Panc1 (cell line): ENCODE measurements at regions not wholly inside any gene's neighbourhood (a gene's known extent, or its start where the extent isn't known, plus 50 kb on each side); places are given as distances from the start of the nearest gene placed in this dataset.

Experiments used
- POLR2AphosphoS5 ChIP-seq: IDR thresholded peaks from 2 replicates; pipeline ENCODE4 v1.6.1; 2012; ENCODE audit warnings: mild to moderate bottlenecking, low read depth, low read length, moderate library complexity
- TCF7L2 ChIP-seq: IDR thresholded peaks from 2 replicates; pipeline ENCODE4 v1.6.1; 2011; ENCODE audit warnings: mild to moderate bottlenecking, low read depth, low read length, inconsistent platforms
- TF ChIP-seq, protein P1 (sequence below): fragments of 450-650 bp; IDR thresholded peaks from 2 replicates; pipeline ENCODE4 v1.5.1; 2017; ENCODE audit warnings: mild to moderate bottlenecking
- TF ChIP-seq, protein P2 (sequence below), 2 experiments: IDR thresholded peaks; 2 replicates each; pipeline ENCODE4 v1.6.1; 2011 to 2012; ENCODE audit warnings: low read depth in 2 of 2, control low read depth in 1 of 2, low read length in 1 of 2, mild to moderate bottlenecking in 1 of 2, moderate library complexity in 1 of 2; ENCODE audit not compliant: insufficient read depth in 1 of 2

DNA sequence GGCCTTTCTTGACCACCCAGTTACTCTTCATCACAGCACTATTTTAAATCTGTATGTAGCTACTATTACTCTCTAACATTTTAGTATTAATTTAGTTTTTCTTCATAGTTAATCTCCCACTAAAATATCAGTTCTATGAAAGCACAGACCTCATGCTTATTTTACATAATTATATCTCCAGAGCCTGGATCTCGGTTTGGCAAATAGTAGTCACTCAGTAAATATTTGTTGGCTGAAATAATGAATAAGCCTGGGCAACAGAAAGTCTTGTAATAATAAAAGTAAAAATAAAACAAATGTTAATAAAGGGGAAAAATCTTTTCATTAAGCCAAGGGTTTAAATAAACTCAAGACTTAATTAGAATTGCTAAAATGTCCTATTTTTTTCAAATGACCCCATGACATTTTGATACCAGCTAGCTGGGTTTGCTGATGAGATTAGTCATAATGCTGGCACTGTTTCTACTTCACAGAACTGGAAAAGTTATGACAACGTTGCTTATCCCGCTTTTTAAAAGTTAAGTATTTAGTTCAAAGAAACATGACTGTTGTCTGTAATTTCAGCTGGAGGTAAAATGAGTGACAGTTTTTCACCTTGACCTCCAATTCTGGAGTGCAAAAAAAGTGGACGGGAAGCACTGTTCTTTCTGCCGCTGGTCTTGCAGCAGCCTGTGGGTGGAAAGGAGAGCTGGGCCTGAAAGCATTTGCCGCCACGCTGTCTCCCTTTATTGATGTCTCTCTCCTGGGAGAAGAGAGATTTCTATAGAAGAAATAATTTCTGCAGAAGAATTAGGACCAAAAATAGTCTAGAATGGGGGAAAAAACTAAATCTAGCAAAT lies 85.2 kb upstream of the SPATA13 start:
- TF ChIP-seq, protein P1, sequence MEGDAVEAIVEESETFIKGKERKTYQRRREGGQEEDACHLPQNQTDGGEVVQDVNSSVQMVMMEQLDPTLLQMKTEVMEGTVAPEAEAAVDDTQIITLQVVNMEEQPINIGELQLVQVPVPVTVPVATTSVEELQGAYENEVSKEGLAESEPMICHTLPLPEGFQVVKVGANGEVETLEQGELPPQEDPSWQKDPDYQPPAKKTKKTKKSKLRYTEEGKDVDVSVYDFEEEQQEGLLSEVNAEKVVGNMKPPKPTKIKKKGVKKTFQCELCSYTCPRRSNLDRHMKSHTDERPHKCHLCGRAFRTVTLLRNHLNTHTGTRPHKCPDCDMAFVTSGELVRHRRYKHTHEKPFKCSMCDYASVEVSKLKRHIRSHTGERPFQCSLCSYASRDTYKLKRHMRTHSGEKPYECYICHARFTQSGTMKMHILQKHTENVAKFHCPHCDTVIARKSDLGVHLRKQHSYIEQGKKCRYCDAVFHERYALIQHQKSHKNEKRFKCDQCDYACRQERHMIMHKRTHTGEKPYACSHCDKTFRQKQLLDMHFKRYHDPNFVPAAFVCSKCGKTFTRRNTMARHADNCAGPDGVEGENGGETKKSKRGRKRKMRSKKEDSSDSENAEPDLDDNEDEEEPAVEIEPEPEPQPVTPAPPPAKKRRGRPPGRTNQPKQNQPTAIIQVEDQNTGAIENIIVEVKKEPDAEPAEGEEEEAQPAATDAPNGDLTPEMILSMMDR = no peak
- TF ChIP-seq, protein P2, sequence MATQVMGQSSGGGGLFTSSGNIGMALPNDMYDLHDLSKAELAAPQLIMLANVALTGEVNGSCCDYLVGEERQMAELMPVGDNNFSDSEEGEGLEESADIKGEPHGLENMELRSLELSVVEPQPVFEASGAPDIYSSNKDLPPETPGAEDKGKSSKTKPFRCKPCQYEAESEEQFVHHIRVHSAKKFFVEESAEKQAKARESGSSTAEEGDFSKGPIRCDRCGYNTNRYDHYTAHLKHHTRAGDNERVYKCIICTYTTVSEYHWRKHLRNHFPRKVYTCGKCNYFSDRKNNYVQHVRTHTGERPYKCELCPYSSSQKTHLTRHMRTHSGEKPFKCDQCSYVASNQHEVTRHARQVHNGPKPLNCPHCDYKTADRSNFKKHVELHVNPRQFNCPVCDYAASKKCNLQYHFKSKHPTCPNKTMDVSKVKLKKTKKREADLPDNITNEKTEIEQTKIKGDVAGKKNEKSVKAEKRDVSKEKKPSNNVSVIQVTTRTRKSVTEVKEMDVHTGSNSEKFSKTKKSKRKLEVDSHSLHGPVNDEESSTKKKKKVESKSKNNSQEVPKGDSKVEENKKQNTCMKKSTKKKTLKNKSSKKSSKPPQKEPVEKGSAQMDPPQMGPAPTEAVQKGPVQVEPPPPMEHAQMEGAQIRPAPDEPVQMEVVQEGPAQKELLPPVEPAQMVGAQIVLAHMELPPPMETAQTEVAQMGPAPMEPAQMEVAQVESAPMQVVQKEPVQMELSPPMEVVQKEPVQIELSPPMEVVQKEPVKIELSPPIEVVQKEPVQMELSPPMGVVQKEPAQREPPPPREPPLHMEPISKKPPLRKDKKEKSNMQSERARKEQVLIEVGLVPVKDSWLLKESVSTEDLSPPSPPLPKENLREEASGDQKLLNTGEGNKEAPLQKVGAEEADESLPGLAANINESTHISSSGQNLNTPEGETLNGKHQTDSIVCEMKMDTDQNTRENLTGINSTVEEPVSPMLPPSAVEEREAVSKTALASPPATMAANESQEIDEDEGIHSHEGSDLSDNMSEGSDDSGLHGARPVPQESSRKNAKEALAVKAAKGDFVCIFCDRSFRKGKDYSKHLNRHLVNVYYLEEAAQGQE (IDR thresholded peaks at IDR 0.05; ENCODE audit: insufficient read depth in 1 of 2, low read depth in 2 of 2, low read length in 1 of 2) = no peak
- TF ChIP-seq TCF7L2 (no peak), POLR2AphosphoS5 (no peak)
